IMR-90 (cell line): ENCODE measurements at regions not wholly inside any gene's neighbourhood (a gene's known extent, or its start where the extent isn't known, plus 50 kb on each side); places are given as distances from the start of the nearest gene placed in this dataset.

ENCODE experiments used
- ATAC-seq: fragments of 200-7000 bp; cut with Tn5 transposase; 2 replicates; pipeline ENCODE4 v1.9.1; 2020; ENCODE audit warnings: low read depth, mild to moderate bottlenecking, moderate library complexity
- BruUV-seq: library from RNA; stranded (reverse); fragments of 400-500 nt; replicated peaks from 2 replicates; lab custom pipeline; 2021; lab: Mats Ljungman, UMichigan
- CTCF ChIA-PET: fragments of 300-600 bp; formaldehyde crosslinking; extraction: SDS; loops from one replicate; lab custom pipeline; 2021; ENCODE audit warnings: antibody characterized with exemption; lab: Yijun Ruan, JAX
- POLR2A ChIA-PET: fragments of 300-600 bp; sonication (Branson Sonifier 250); formaldehyde crosslinking; loops from one replicate; lab custom pipeline; 2022; ENCODE audit warnings: antibody characterized with exemption; ENCODE audit not compliant: unreplicated experiment; lab: Charles Lee
- DNase-seq: peaks from one replicate; pipeline ENCODE4 v3.0.0; 2013
- H2AFZ ChIP-seq: replicated peaks from 2 replicates; pipeline ENCODE3; 2013; ENCODE audit warnings: low read length, mild to moderate bottlenecking; ENCODE audit not compliant: poor library complexity
- H2AK5ac ChIP-seq: 2 replicates; pipeline ENCODE4 v1.6.1; 2013; ENCODE audit warnings: low read depth, low read length, inconsistent platforms
- H2AK9ac ChIP-seq: replicated peaks from 2 replicates; pipeline ENCODE3; 2013; ENCODE audit warnings: mild to moderate bottlenecking, low read depth, low read length, moderate library complexity; ENCODE audit not compliant: poor library complexity
- H2BK120ac ChIP-seq: 2 replicates; pipeline ENCODE4 v1.6.1; 2013; ENCODE audit warnings: low read depth, low read length, inconsistent platforms
- H2BK15ac ChIP-seq: 3 replicates; pipeline ENCODE4 v1.6.1; 2013; ENCODE audit warnings: low read depth, low read length, inconsistent platforms
- H2BK20ac ChIP-seq: 2 replicates; pipeline ENCODE4 v1.6.1; 2013; ENCODE audit warnings: low read depth, mild to moderate bottlenecking, inconsistent platforms, low read length, moderate library complexity
- H2BK5ac ChIP-seq: 2 replicates; pipeline ENCODE4 v1.6.1; 2013; ENCODE audit warnings: mild to moderate bottlenecking, low read depth, low read length, inconsistent platforms; ENCODE audit not compliant: poor library complexity, severe bottlenecking
- H3K14ac ChIP-seq: replicated peaks from 2 replicates; pipeline ENCODE4 v1.6.1; 2013; ENCODE audit warnings: low read depth, low read length, inconsistent platforms
- H3K18ac ChIP-seq: 2 replicates; pipeline ENCODE4 v1.6.1; 2013; ENCODE audit warnings: low read depth, low read length, control low read depth
- H3K23ac ChIP-seq: 2 replicates; pipeline ENCODE4 v1.6.1; 2013; ENCODE audit warnings: low read depth, low read length, inconsistent platforms
- H3K27ac ChIP-seq: 2 replicates; pipeline ENCODE4 v1.5.1; 2013; ENCODE audit warnings: mild to moderate bottlenecking, control low read depth, low read length; ENCODE audit not compliant: insufficient read depth
- H3K27me3 ChIP-seq: 2 replicates; pipeline ENCODE4 v1.6.1; 2013; ENCODE audit warnings: low read length; ENCODE audit not compliant: control insufficient read depth, insufficient read depth
- H3K36me3 ChIP-seq: 2 replicates; pipeline ENCODE4 v1.6.1; 2013; ENCODE audit warnings: low read length, mixed read lengths; ENCODE audit not compliant: control insufficient read depth, insufficient read depth
- H3K4ac ChIP-seq: 2 replicates; pipeline ENCODE4 v1.6.1; 2013; ENCODE audit warnings: low read depth, low read length, inconsistent platforms
- H3K4me1 ChIP-seq: 2 replicates; pipeline ENCODE4 v1.6.1; 2013; ENCODE audit warnings: low read length, mixed read lengths; ENCODE audit not compliant: control insufficient read depth, insufficient read depth
- H3K4me2 ChIP-seq: 2 replicates; pipeline ENCODE4 v1.6.1; 2013; ENCODE audit warnings: low read depth, mild to moderate bottlenecking, control low read depth, low read length, moderate library complexity
- H3K4me3 ChIP-seq: 2 replicates; pipeline ENCODE4 v1.5.1; 2013; ENCODE audit warnings: low read depth, mild to moderate bottlenecking, control low read depth, low read length, moderate library complexity; ENCODE audit not compliant: insufficient read depth
- H3K56ac ChIP-seq: 2 replicates; pipeline ENCODE4 v1.6.1; 2013; ENCODE audit warnings: low read length, inconsistent platforms; ENCODE audit not compliant: insufficient read depth; ENCODE audit errors: extremely low read depth
- H3K79me1 ChIP-seq, 2 experiments: 2 replicates each; pipeline ENCODE4 v1.6.1; 2013; ENCODE audit warnings: low read length in 2 of 2, inconsistent platforms in 1 of 2, low read depth in 1 of 2
- H3K9ac ChIP-seq: 2 replicates; pipeline ENCODE4 v1.6.1; 2013; ENCODE audit warnings: low read depth, low read length, control low read depth
- H3K9me1 ChIP-seq: 2 replicates; pipeline ENCODE4 v1.6.1; 2013; ENCODE audit warnings: low read length, inconsistent platforms; ENCODE audit not compliant: insufficient read depth
- H3K9me3 ChIP-seq: 2 replicates; pipeline ENCODE4 v1.6.1; 2013; ENCODE audit warnings: low read length; ENCODE audit not compliant: control insufficient read depth, insufficient read depth
- H4K20me1 ChIP-seq: 2 replicates; pipeline ENCODE4 v1.6.1; 2013; ENCODE audit warnings: low read length, inconsistent platforms; ENCODE audit not compliant: insufficient read depth
- H4K5ac ChIP-seq: 2 replicates; pipeline ENCODE4 v1.6.1; 2013; ENCODE audit warnings: mild to moderate bottlenecking, low read depth, low read length, control low read depth
- H4K8ac ChIP-seq, 2 experiments: 2 replicates each; pipeline ENCODE4 v1.6.1; 2013; ENCODE audit warnings: low read depth in 2 of 2, low read length in 2 of 2, control low read depth in 1 of 2, inconsistent platforms in 1 of 2
- H4K91ac ChIP-seq: 2 replicates; pipeline ENCODE4 v1.6.1; 2013; ENCODE audit warnings: low read depth, low read length, inconsistent platforms; ENCODE audit not compliant: insufficient read depth
- CHD1 ChIP-seq: IDR thresholded peaks from 2 replicates; pipeline ENCODE4 v1.6.1; 2012; ENCODE audit warnings: low read depth, low read length, improper control_type of control experiment
- CTCF ChIP-seq: conservative IDR thresholded peaks from 2 replicates; pipeline ENCODE4 v1.5.1; 2012; ENCODE audit warnings: mild to moderate bottlenecking, low read depth, low read length, improper control_type of control experiment
- ELK1 ChIP-seq: fragments of 150-350 bp; IDR thresholded peaks from 2 replicates; pipeline ENCODE4 v1.6.1; 2016; ENCODE audit warnings: low read depth, mild to moderate bottlenecking, low read length, moderate library complexity, borderline replicate concordance
- MAFK ChIP-seq: IDR thresholded peaks from 2 replicates; pipeline ENCODE4 v1.6.1; 2012; ENCODE audit warnings: low read depth, low read length, improper control_type of control experiment
- MXI1 ChIP-seq: IDR thresholded peaks from 2 replicates; pipeline ENCODE4 v1.6.1; 2012; ENCODE audit warnings: low read depth, mild to moderate bottlenecking, low read length, moderate library complexity, borderline replicate concordance
- NFE2L2 ChIP-seq: fragments of 150-350 bp; IDR thresholded peaks from 2 replicates; pipeline ENCODE4 v1.6.1; 2016; ENCODE audit warnings: low read depth, mild to moderate bottlenecking, low read length
- POLR2A ChIP-seq: IDR thresholded peaks from 2 replicates; pipeline ENCODE4 v1.6.1; 2012; ENCODE audit warnings: mild to moderate bottlenecking, low read depth, low read length
- RAD21 ChIP-seq: IDR thresholded peaks from 2 replicates; pipeline ENCODE4 v1.6.1; 2012; ENCODE audit warnings: low read length, improper control_type of control experiment
- RCOR1 ChIP-seq: IDR thresholded peaks from 2 replicates; pipeline ENCODE4 v1.6.1; 2012; ENCODE audit warnings: mild to moderate bottlenecking, low read length, improper control_type of control experiment; ENCODE audit not compliant: insufficient replicate concordance
- SMC3 ChIP-seq: fragments of 150-350 bp; IDR thresholded peaks from 2 replicates; pipeline ENCODE4 v1.6.1; 2016; ENCODE audit warnings: low read depth, mild to moderate bottlenecking, antibody characterized with exemption, low read length, moderate library complexity
- USF2 ChIP-seq: fragments of 150-350 bp; IDR thresholded peaks from 2 replicates; pipeline ENCODE4 v1.6.1; 2017; ENCODE audit warnings: mild to moderate bottlenecking, antibody characterized with exemption, low read length, low read depth
- WGBS, 2 experiments: methylation state at CpG; one replicate each; pipeline versions ENCODE4 v1.1.5 to v1.1.7; 2013; ENCODE audit warnings: missing lambda C conversion rate in 2 of 2; ENCODE audit not compliant: insufficient read length in 1 of 2; ENCODE audit errors: extremely low coverage in 2 of 2; 5-methylcytosine and 5-hydroxymethylcytosine counted together
- dilution Hi-C: fragments of 300-500 bp; cut with HindIII; formaldehyde crosslinking; loops from one replicate; pipeline ENCODE4 v1.14.3; 2018; ENCODE audit warnings: low sequenced_read_pairs; ENCODE audit not compliant: unreplicated experiment
- in situ Hi-C: fragments of 300-500 bp; cut with MboI; formaldehyde crosslinking; loops from 3 replicates; pipeline ENCODE4 v1.14.3; 2019; ENCODE audit warnings: low sequenced_read_pairs, inconsistent platforms, mixed read lengths
- intact Hi-C: fragments of 100-400 bp; cut with micrococcal nuclease; formaldehyde crosslinking; loops from 2 replicates; pipeline ENCODE4 v1.10.0; 2022

GRCh38 chr16:87095271-87095670, 221.9 kb downstream of the C16orf95 start:
- ATAC-seq (no peak), DNase-seq (no peak)
- peaks cover 72% of the 10 kb centered on the region for H3K27me3 ChIP-seq
- H3K18ac ChIP-seq = no peak overlapping the region
- no peak overlapping the region for H2AK9ac ChIP-seq
- no CpG with 5 or more reads among the region's 5 CpGs for WGBS, 2 experiments
- no peak overlapping the region for H3K9ac ChIP-seq
- BruUV-seq = no TSS peak
- no peak overlapping the region for H3K56ac ChIP-seq
- no peaks in the 10 kb centered on the region for H4K20me1 ChIP-seq
- no peaks in the 10 kb centered on the region for H3K9me1 ChIP-seq
- no peaks in the 10 kb centered on the region for H3K36me3 ChIP-seq
- no peaks in the 10 kb centered on the region for H3K79me1 ChIP-seq
- H3K4me2 ChIP-seq = no peak overlapping the region
- H2BK20ac ChIP-seq = no peak overlapping the region
- CTCF ChIA-PET = no interaction called here
- no peak overlapping the region for H3K23ac ChIP-seq
- intact Hi-C loops (no loop called here), dilution Hi-C loops (no loop called here), in situ Hi-C loops (no loop called here)
- H2BK15ac ChIP-seq = no peak overlapping the region
- H4K8ac ChIP-seq = no peak overlapping the region
- H3K14ac ChIP-seq = no peak overlapping the region
- H2BK120ac ChIP-seq = no peak overlapping the region
- peaks cover 4% of the 10 kb centered on the region; the same call in 1 of the 2 replicates for H3K9me3 ChIP-seq
- TF ChIP-seq CHD1 (no peak), USF2 (no peak), POLR2A (no peak), CTCF (no peak), ELK1 (no peak), NFE2L2 (no peak), RCOR1 (no peak), SMC3 (no peak), MAFK (no peak), RAD21 (no peak), MXI1 (no peak)
- no peak overlapping the region for H3K4ac ChIP-seq
- POLR2A ChIA-PET = no interaction called here
- no peak overlapping the region for H2BK5ac ChIP-seq
- H2AFZ ChIP-seq = no peak overlapping the region
- no peak overlapping the region for H3K4me3 ChIP-seq
- H3K27ac ChIP-seq = no peak overlapping the region
- no peak overlapping the region for H4K91ac ChIP-seq
- no peak overlapping the region for H2AK5ac ChIP-seq
- H4K5ac ChIP-seq = no peak overlapping the region
- no peaks in the 10 kb centered on the region for H3K4me1 ChIP-seq
